ENCODE measurements at regions not wholly inside any gene's neighbourhood (a gene's known extent, or its start where the extent isn't known, plus 50 kb on each side); places are given as distances from the start of the nearest gene placed in this dataset.

- TF ChIP-seq CTCF (IDR thresholded peaks at IDR 0.05; ENCODE audit: insufficient read depth, low read length) (no peak), POLR2AphosphoS5 (IDR thresholded peaks at IDR 0.05; ENCODE audit: low read depth) (no peak)
These were observed 160.2 kb downstream of the CYYR1 start for GRCh38 chr21:26412885-26413284.

Measured in HL-60 (cell line).